Endothelial cell of umbilical vein (primary cell): ENCODE measurements at regions not wholly inside any gene's neighbourhood (a gene's known extent, or its start where the extent isn't known, plus 50 kb on each side); places are given as distances from the start of the nearest gene placed in this dataset.

Source experiments
- BruUV-seq: library from RNA; stranded (reverse); fragments of 400-500 nt; replicated peaks from 2 replicates; lab custom pipeline; 2021; lab: Mats Ljungman, UMichigan
- CTCF ChIA-PET: fragments of 300-600, 350-600 bp; sonication (Branson Sonifier 250); formaldehyde crosslinking; loops from one replicate; lab custom pipeline; 2021; ENCODE audit warnings: antibody characterized with exemption, inconsistent platforms; lab: Charles Lee
- POLR2A ChIA-PET: fragments of 300-600, 350-600 bp; sonication (Branson Sonifier 250); formaldehyde crosslinking; loops from one replicate; lab custom pipeline; 2021; ENCODE audit warnings: antibody characterized with exemption, inconsistent platforms; lab: Charles Lee
- DNase-seq: peaks from one replicate; pipeline ENCODE4 v3.0.0-alpha.2; 2011; ENCODE audit warnings: low read depth, low spot score
- FAIRE-seq: peaks from 2 replicates; lab custom pipeline; 2011; peaks lifted over from hg19 to GRCh38; lab: Jason Lieb, UNC
- H2AFZ ChIP-seq: 2 replicates; pipeline ENCODE4 v1.6.0; 2012; ENCODE audit warnings: low read depth, low read length, control low read depth, inconsistent platforms
- H3K27ac ChIP-seq: 2 replicates; pipeline ENCODE4 v1.5.1; 2011; ENCODE audit warnings: low read depth, mild to moderate bottlenecking, control low read depth, low read length, moderate library complexity; ENCODE audit not compliant: insufficient read depth
- H3K27me3 ChIP-seq, 2 experiments: 2 replicates each; pipeline versions ENCODE4 v1.6.0 to v1.6.1; 2011; ENCODE audit warnings: low read length in 2 of 2, mixed read lengths in 1 of 2; ENCODE audit not compliant: control insufficient read depth in 2 of 2, insufficient read depth in 2 of 2
- H3K36me3 ChIP-seq, 2 experiments: 2 replicates in 1 of 2; 3 replicates in 1 of 2; pipeline ENCODE4 v1.5.1; 2011; ENCODE audit warnings: low read length in 2 of 2, mild to moderate bottlenecking in 1 of 2, moderate library complexity in 1 of 2; ENCODE audit not compliant: control insufficient read depth in 2 of 2, insufficient read depth in 2 of 2; ENCODE audit errors: extremely low read depth in 1 of 2
- H3K4me1 ChIP-seq: 3 replicates; pipeline ENCODE4 v1.5.1; 2011; ENCODE audit warnings: mild to moderate bottlenecking, low read length; ENCODE audit not compliant: control insufficient read depth, insufficient read depth; ENCODE audit errors: extremely low read depth
- H3K4me2 ChIP-seq: 2 replicates; pipeline ENCODE4 v1.6.1; 2011; ENCODE audit warnings: low read length, control low read depth, mixed read lengths; ENCODE audit not compliant: insufficient read depth
- H3K4me3 ChIP-seq, 3 experiments: fragments of 200-600 bp in 1 of 3; sonication (generic), shearing (Covaris generic) in 1 of 3; replicated peaks in 1 of 3; 2 replicates each; pipeline ENCODE4 v1.5.1; 2011 to 2016; ENCODE audit warnings: control low read depth in 3 of 3, low read length in 3 of 3, mild to moderate bottlenecking in 2 of 3, inconsistent platforms in 1 of 3, low read depth in 1 of 3, moderate library complexity in 1 of 3; ENCODE audit not compliant: insufficient read depth in 1 of 3
- H3K79me2 ChIP-seq: 2 replicates; pipeline ENCODE4 v1.6.0; 2012; ENCODE audit warnings: low read length, inconsistent platforms; ENCODE audit not compliant: control insufficient read depth, insufficient read depth
- H3K9ac ChIP-seq: replicated peaks from 2 replicates; pipeline ENCODE3; 2011; ENCODE audit warnings: low read length, control low read depth; ENCODE audit not compliant: insufficient read depth; ENCODE audit errors: extremely low read depth
- H3K9me1 ChIP-seq: replicated peaks from 3 replicates; pipeline ENCODE4 v1.6.0; 2011; ENCODE audit warnings: mild to moderate bottlenecking, low read length; ENCODE audit not compliant: control insufficient read depth, insufficient read depth; ENCODE audit errors: extremely low read depth
- H3K9me3 ChIP-seq: replicated peaks from 2 replicates; pipeline ENCODE4 v1.5.1; 2012; ENCODE audit warnings: low read length, inconsistent platforms; ENCODE audit not compliant: control insufficient read depth, insufficient read depth
- H4K20me1 ChIP-seq: replicated peaks from 2 replicates; pipeline ENCODE3; 2011; ENCODE audit warnings: mild to moderate bottlenecking, low read length; ENCODE audit not compliant: control insufficient read depth, insufficient read depth; ENCODE audit errors: extremely low read depth
- CTCF ChIP-seq, 2 donors: IDR thresholded peaks; 1 replicate in 1 of 2; 2 replicates in 1 of 2; pipeline ENCODE4 v1.5.1; 2011; ENCODE audit warnings: low read length in 2 of 2, mild to moderate bottlenecking in 2 of 2, moderate library complexity in 2 of 2, control low read depth in 1 of 2, inconsistent platforms in 1 of 2, low read depth in 1 of 2; ENCODE audit not compliant: insufficient read depth in 1 of 2; ENCODE audit errors: extremely low read depth in 1 of 2
- EZH2 ChIP-seq: IDR thresholded peaks from 2 replicates; pipeline ENCODE4 v1.6.1; 2012; ENCODE audit warnings: borderline replicate concordance, low read depth, mild to moderate bottlenecking, moderate library complexity, low read length, inconsistent platforms; ENCODE audit not compliant: severe bottlenecking
- FOS ChIP-seq: IDR thresholded peaks from 2 replicates; pipeline ENCODE4 v1.6.1; 2011; ENCODE audit warnings: mild to moderate bottlenecking, low read length, moderate library complexity, borderline replicate concordance; ENCODE audit not compliant: insufficient read depth
- GATA2 ChIP-seq: IDR thresholded peaks from 2 replicates; pipeline ENCODE4 v1.7.0; 2011; ENCODE audit warnings: low read depth, mild to moderate bottlenecking, moderate library complexity, mixed read lengths, low read length; ENCODE audit not compliant: insufficient read length, insufficient read depth
- JUN ChIP-seq: IDR thresholded peaks from 2 replicates; pipeline ENCODE4 v1.6.1; 2011; ENCODE audit warnings: borderline replicate concordance, low read depth; ENCODE audit not compliant: insufficient read length, insufficient read depth
- MAX ChIP-seq: IDR thresholded peaks from 2 replicates; pipeline ENCODE4 v1.6.1; 2011; ENCODE audit not compliant: insufficient read depth, insufficient read length
- MYC ChIP-seq: IDR thresholded peaks from one replicate; pipeline ENCODE4 v1.6.1; 2011; ENCODE audit warnings: mild to moderate bottlenecking, low read depth, low read length
- POLR2A ChIP-seq: IDR thresholded peaks from 2 replicates; pipeline ENCODE4 v1.6.1; 2012; ENCODE audit warnings: low read depth, mild to moderate bottlenecking, control low read depth, low read length
- POLR2AphosphoS5 ChIP-seq: IDR thresholded peaks from 2 replicates; pipeline ENCODE4 v1.6.1; 2012; ENCODE audit warnings: low read depth, mild to moderate bottlenecking, control low read depth, low read length, moderate library complexity; ENCODE audit not compliant: insufficient read depth
- dilution Hi-C: fragments of 300-500 bp; cut with MboI; formaldehyde crosslinking; loops from one replicate; pipeline ENCODE4 v1.15.0; 2019; ENCODE audit warnings: low sequenced_read_pairs; ENCODE audit not compliant: extremely low pct_ligation_motif_present
- intact Hi-C: fragments of 100-400 bp; cut with micrococcal nuclease; formaldehyde crosslinking; loops from one replicate; pipeline ENCODE4 v1.10.0; 2022

GRCh38 chr12:89210277-89210676, 142.0 kb downstream of the DUSP6 start:
- Histone ChIP-seq H3K79me2 (no peaks in the 10 kb centered on the region), H3K9ac (no peak overlapping the region), H3K9me1 (no peaks in the 10 kb centered on the region), H3K27me3 (no peaks in the 10 kb centered on the region), H3K9me3 (no peaks in the 10 kb centered on the region), H3K4me2 (no peak overlapping the region), H3K27ac (no peak overlapping the region), H3K4me1 (peaks cover 7% of the 10 kb centered on the region), H3K36me3 (no peaks in the 10 kb centered on the region), H4K20me1 (no peaks in the 10 kb centered on the region), H3K4me3 (no peak overlapping the region), H2AFZ (no peak overlapping the region)
- no peak for DNase-seq
- intact Hi-C loops: loop anchor here (5.0 kb wide), 1 partner anchor 158 kb away; no protein-coding TSS in a partner anchor
- no TSS peak for BruUV-seq
- ChIA-PET POLR2A (no interaction called here), CTCF (interaction anchor here (1.4 kb wide), 1 partner anchor 91 kb away, joined by 3 read pairs; no protein-coding TSS in a partner anchor)
- TF ChIP-seq CTCF (IDR thresholded peaks at IDR 0.05; ENCODE audit: extremely low read depth in 1 of 2, insufficient read depth in 1 of 2, low read depth in 1 of 2, low read length in 2 of 2) (no peak), JUN (no peak), POLR2A (no peak), EZH2 (no peak), FOS (no peak), GATA2 (no peak), MAX (no peak), POLR2AphosphoS5 (no peak), MYC (no peak)
- dilution Hi-C loops: no loop called here
- no peak for FAIRE-seq
